SK-N-SH (cell line): ENCODE measurements at regions not wholly inside any gene's neighbourhood (a gene's known extent, or its start where the extent isn't known, plus 50 kb on each side); places are given as distances from the start of the nearest gene placed in this dataset.

Source experiments
- EZH2phosphoT487 ChIP-seq: fragments of 200-600 bp; sonication (generic); IDR thresholded peaks from 2 replicates; pipeline ENCODE4 v1.6.1; 2017; ENCODE audit warnings: low read depth, mixed run types, mild to moderate bottlenecking, antibody characterized with exemption, moderate library complexity, borderline replicate concordance
- NFIC ChIP-seq: IDR thresholded peaks from 2 replicates; pipeline ENCODE4 v1.4.0; 2012; ENCODE audit warnings: borderline replicate concordance
- RAD21 ChIP-seq: IDR thresholded peaks from 2 replicates; pipeline ENCODE4 v1.6.1; 2012; ENCODE audit warnings: mild to moderate bottlenecking, low read length
- TF ChIP-seq, protein P1 (sequence below): fragments of 200-600 bp; sonication (generic); IDR thresholded peaks from 2 replicates; pipeline ENCODE4 v1.6.1; 2017; ENCODE audit warnings: antibody characterized with exemption, mild to moderate bottlenecking, moderate library complexity
- TF ChIP-seq, protein P2 (sequence below): fragments of 150-350 bp; IDR thresholded peaks from 2 replicates; pipeline ENCODE4 v1.6.1; 2017; ENCODE audit warnings: antibody characterized with exemption, low read length, low read depth, borderline replicate concordance
- TF ChIP-seq, protein P3 (sequence below): IDR thresholded peaks from 2 replicates; pipeline ENCODE4 v1.4.0; 2012; ENCODE audit warnings: low read depth, borderline replicate concordance

DNA sequence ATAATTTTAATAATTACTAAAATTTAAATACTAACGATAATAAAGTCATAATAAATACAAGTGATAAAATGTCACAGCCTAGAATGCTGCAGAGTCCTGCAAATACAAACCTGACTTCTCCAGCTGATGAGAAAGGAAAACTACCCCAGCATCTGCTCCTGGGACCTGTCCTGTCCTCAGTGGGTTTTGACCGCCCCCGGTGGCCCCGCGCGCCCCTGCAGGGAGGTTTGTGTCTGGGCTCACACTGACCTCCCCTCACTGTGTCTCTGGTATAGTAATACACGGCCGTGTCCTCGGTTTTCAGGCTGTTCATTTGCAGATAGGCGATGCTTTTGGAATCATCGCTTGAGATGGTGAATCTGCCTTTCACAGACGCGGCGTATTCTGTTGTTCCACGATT, 1139.4 kb downstream of the TMEM121 start:
- TF ChIP-seq, protein P1, sequence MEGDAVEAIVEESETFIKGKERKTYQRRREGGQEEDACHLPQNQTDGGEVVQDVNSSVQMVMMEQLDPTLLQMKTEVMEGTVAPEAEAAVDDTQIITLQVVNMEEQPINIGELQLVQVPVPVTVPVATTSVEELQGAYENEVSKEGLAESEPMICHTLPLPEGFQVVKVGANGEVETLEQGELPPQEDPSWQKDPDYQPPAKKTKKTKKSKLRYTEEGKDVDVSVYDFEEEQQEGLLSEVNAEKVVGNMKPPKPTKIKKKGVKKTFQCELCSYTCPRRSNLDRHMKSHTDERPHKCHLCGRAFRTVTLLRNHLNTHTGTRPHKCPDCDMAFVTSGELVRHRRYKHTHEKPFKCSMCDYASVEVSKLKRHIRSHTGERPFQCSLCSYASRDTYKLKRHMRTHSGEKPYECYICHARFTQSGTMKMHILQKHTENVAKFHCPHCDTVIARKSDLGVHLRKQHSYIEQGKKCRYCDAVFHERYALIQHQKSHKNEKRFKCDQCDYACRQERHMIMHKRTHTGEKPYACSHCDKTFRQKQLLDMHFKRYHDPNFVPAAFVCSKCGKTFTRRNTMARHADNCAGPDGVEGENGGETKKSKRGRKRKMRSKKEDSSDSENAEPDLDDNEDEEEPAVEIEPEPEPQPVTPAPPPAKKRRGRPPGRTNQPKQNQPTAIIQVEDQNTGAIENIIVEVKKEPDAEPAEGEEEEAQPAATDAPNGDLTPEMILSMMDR = no peak
- TF ChIP-seq, protein P2, sequence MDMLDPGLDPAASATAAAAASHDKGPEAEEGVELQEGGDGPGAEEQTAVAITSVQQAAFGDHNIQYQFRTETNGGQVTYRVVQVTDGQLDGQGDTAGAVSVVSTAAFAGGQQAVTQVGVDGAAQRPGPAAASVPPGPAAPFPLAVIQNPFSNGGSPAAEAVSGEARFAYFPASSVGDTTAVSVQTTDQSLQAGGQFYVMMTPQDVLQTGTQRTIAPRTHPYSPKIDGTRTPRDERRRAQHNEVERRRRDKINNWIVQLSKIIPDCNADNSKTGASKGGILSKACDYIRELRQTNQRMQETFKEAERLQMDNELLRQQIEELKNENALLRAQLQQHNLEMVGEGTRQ = no peak
- TF ChIP-seq NFIC (no peak), RAD21 (no peak), EZH2phosphoT487 (no peak)
- TF ChIP-seq, protein P3, sequence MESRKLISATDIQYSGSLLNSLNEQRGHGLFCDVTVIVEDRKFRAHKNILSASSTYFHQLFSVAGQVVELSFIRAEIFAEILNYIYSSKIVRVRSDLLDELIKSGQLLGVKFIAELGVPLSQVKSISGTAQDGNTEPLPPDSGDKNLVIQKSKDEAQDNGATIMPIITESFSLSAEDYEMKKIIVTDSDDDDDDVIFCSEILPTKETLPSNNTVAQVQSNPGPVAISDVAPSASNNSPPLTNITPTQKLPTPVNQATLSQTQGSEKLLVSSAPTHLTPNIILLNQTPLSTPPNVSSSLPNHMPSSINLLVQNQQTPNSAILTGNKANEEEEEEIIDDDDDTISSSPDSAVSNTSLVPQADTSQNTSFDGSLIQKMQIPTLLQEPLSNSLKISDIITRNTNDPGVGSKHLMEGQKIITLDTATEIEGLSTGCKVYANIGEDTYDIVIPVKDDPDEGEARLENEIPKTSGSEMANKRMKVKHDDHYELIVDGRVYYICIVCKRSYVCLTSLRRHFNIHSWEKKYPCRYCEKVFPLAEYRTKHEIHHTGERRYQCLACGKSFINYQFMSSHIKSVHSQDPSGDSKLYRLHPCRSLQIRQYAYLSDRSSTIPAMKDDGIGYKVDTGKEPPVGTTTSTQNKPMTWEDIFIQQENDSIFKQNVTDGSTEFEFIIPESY = no peak
